ENCODE measurements at regions not wholly inside any gene's neighbourhood (a gene's known extent, or its start where the extent isn't known, plus 50 kb on each side); places are given as distances from the start of the nearest gene placed in this dataset.

DNA sequence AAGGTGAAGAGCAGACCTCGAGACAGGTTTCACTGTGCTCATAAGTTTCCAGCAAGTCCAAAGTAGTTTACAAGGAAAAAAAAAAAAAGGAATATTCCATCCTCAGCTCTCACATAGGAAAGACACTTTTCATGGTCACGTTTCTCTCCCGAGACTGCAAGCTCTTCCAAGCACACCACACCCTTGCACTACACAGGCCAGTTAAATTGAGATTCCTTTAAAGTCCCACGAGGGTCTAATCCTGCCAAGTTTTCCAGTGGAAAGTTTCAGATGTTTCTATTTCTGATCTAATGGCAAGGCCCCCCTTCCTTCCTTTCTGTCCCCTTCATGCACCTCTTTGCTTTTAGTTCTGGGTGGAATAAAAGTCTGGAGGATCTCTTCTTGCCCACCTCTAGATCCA lies 67.9 kb upstream of the PCDH19 start:
- Histone ChIP-seq H4K5ac (ENCODE audit: low read depth, low read length) (no peak overlapping the region), H3K4ac (ENCODE audit: low read depth, low read length) (no peak overlapping the region), H3K14ac (replicated peaks; ENCODE audit: low read depth, low read length) (no peak overlapping the region), H4K8ac (ENCODE audit: low read depth in 2 of 2, low read length in 2 of 2) (no peak overlapping the region), H3K9me3 (ENCODE audit: control insufficient read depth, insufficient read depth, low read length) (no peaks in the 10 kb centered on the region), H4K91ac (ENCODE audit: insufficient read depth, low read depth, low read length) (no peak overlapping the region), H2BK120ac (ENCODE audit: low read depth, low read length) (no peak overlapping the region), H3K36me3 (ENCODE audit: control insufficient read depth, insufficient read depth, low read length) (no peaks in the 10 kb centered on the region), H2BK15ac (ENCODE audit: low read depth, low read length) (no peak overlapping the region), H3K18ac (ENCODE audit: low read depth, low read length) (no peak overlapping the region), H4K20me1 (ENCODE audit: insufficient read depth, low read length) (no peaks in the 10 kb centered on the region), H3K27me3 (ENCODE audit: control insufficient read depth, insufficient read depth, low read length) (no peaks in the 10 kb centered on the region; the same call in 1 of the 2 replicates), H3K79me1 (ENCODE audit: low read depth in 1 of 2, low read length in 2 of 2) (no peaks in the 10 kb centered on the region), H3K23ac (ENCODE audit: low read depth, low read length) (no peak overlapping the region), H2AK9ac (replicated peaks; ENCODE audit: low read depth, low read length, poor library complexity) (no peak overlapping the region), H3K9me1 (ENCODE audit: insufficient read depth, low read length) (no peaks in the 10 kb centered on the region), H3K56ac (ENCODE audit: extremely low read depth, insufficient read depth, low read length) (no peak overlapping the region), H3K4me2 (ENCODE audit: low read depth, low read length) (no peak overlapping the region), H3K27ac (ENCODE audit: insufficient read depth, low read length) (no peak overlapping the region), H2BK20ac (ENCODE audit: low read depth, low read length) (no peak overlapping the region), H3K4me1 (ENCODE audit: control insufficient read depth, insufficient read depth, low read length) (no peaks in the 10 kb centered on the region), H3K9ac (ENCODE audit: low read depth, low read length) (no peak overlapping the region), H3K4me3 (ENCODE audit: insufficient read depth, low read depth, low read length) (no peak overlapping the region), H2BK5ac (ENCODE audit: low read depth, low read length, poor library complexity, severe bottlenecking) (no peak overlapping the region), H2AK5ac (ENCODE audit: low read depth, low read length) (no peak overlapping the region), H2AFZ (replicated peaks; ENCODE audit: low read length, poor library complexity) (no peak overlapping the region)
- TF ChIP-seq NFE2L2 (IDR thresholded peaks at IDR 0.05; ENCODE audit: low read depth, low read length) (no peak), FOS (IDR thresholded peaks at IDR 0.05; ENCODE audit: low read depth, low read length) (no peak), MXI1 (IDR thresholded peaks at IDR 0.05; ENCODE audit: borderline replicate concordance, low read depth, low read length) (no peak), CEBPB (IDR thresholded peaks at IDR 0.05; ENCODE audit: low read depth, low read length) (no peak), RFX5 (IDR thresholded peaks at IDR 0.05; ENCODE audit: low read depth, low read length) (no peak), POLR2A (IDR thresholded peaks at IDR 0.05; ENCODE audit: low read depth, low read length) (no peak), CHD1 (IDR thresholded peaks at IDR 0.05; ENCODE audit: low read depth, low read length) (no peak), BHLHE40 (IDR thresholded peaks at IDR 0.05; ENCODE audit: low read depth, low read length) (no peak), MAZ (IDR thresholded peaks at IDR 0.05; ENCODE audit: borderline replicate concordance, low read depth, low read length) (no peak), RCOR1 (IDR thresholded peaks at IDR 0.05; ENCODE audit: insufficient replicate concordance, low read length) (no peak)
- TF ChIP-seq, protein P1, sequence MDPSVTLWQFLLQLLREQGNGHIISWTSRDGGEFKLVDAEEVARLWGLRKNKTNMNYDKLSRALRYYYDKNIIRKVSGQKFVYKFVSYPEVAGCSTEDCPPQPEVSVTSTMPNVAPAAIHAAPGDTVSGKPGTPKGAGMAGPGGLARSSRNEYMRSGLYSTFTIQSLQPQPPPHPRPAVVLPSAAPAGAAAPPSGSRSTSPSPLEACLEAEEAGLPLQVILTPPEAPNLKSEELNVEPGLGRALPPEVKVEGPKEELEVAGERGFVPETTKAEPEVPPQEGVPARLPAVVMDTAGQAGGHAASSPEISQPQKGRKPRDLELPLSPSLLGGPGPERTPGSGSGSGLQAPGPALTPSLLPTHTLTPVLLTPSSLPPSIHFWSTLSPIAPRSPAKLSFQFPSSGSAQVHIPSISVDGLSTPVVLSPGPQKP (IDR thresholded peaks at IDR 0.05; ENCODE audit: borderline replicate concordance, low read depth, low read length) = no peak
- TF ChIP-seq, protein P2, sequence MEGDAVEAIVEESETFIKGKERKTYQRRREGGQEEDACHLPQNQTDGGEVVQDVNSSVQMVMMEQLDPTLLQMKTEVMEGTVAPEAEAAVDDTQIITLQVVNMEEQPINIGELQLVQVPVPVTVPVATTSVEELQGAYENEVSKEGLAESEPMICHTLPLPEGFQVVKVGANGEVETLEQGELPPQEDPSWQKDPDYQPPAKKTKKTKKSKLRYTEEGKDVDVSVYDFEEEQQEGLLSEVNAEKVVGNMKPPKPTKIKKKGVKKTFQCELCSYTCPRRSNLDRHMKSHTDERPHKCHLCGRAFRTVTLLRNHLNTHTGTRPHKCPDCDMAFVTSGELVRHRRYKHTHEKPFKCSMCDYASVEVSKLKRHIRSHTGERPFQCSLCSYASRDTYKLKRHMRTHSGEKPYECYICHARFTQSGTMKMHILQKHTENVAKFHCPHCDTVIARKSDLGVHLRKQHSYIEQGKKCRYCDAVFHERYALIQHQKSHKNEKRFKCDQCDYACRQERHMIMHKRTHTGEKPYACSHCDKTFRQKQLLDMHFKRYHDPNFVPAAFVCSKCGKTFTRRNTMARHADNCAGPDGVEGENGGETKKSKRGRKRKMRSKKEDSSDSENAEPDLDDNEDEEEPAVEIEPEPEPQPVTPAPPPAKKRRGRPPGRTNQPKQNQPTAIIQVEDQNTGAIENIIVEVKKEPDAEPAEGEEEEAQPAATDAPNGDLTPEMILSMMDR (conservative IDR thresholded peaks at IDR 0.05; ENCODE audit: low read depth, low read length) = no peak
- TF ChIP-seq, protein P3, sequence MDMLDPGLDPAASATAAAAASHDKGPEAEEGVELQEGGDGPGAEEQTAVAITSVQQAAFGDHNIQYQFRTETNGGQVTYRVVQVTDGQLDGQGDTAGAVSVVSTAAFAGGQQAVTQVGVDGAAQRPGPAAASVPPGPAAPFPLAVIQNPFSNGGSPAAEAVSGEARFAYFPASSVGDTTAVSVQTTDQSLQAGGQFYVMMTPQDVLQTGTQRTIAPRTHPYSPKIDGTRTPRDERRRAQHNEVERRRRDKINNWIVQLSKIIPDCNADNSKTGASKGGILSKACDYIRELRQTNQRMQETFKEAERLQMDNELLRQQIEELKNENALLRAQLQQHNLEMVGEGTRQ (IDR thresholded peaks at IDR 0.05; ENCODE audit: low read depth, low read length) = no peak
- ATAC-seq (ENCODE audit: low read depth) = no peak
- WGBS, 2 experiments (ENCODE audit: extremely low coverage in 2 of 2, insufficient read length in 1 of 2) = no CpG with 5 or more reads among the region's 4 CpGs
- BruUV-seq (replicated peaks) = no TSS peak
- intact Hi-C loops (cut with micrococcal nuclease) = no loop called here
- POLR2A ChIA-PET (ENCODE audit: unreplicated experiment) = no interaction called here
- dilution Hi-C loops (cut with HindIII; ENCODE audit: low sequenced_read_pairs, unreplicated experiment) = no loop called here
- no peak for DNase-seq
- in situ Hi-C loops (cut with MboI; ENCODE audit: low sequenced_read_pairs) = no loop called here
- CTCF ChIA-PET = no interaction called here
